ENCODE measurements at regions not wholly inside any gene's neighbourhood (a gene's known extent, or its start where the extent isn't known, plus 50 kb on each side); places are given as distances from the start of the nearest gene placed in this dataset.

DNA sequence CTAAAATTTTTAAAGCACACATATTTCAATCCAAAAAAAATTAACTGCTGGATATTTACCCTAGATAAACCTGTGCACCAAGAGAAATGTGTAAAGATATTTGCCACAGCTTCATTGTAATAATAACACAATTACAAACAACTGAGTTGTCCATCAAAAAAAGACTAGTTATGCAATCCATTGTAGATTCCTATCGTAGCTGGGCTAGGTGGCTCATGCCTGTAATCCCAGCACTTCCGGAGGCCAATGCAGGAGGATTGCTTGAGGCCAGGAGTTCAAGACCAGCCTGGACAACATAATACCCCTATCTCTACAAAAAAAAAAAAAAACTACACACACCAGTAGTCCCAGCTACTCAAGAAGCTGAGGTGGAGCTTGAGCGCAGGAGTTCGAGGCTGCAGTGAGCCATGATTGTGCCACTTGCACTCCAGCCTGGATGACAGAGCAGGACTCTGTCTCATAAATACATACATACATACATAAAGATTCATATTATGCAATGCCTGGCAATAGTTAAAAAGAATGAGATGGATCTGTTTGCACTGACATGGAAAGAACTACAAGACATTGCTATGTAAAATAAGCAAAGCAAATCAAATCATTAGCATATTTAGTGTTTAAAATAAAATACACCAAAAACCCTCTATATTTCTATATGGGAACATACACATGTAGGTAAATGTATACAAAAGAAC, 56.5 kb upstream of the CCDC28A start:
- no peak for DNase-seq

DNA sequence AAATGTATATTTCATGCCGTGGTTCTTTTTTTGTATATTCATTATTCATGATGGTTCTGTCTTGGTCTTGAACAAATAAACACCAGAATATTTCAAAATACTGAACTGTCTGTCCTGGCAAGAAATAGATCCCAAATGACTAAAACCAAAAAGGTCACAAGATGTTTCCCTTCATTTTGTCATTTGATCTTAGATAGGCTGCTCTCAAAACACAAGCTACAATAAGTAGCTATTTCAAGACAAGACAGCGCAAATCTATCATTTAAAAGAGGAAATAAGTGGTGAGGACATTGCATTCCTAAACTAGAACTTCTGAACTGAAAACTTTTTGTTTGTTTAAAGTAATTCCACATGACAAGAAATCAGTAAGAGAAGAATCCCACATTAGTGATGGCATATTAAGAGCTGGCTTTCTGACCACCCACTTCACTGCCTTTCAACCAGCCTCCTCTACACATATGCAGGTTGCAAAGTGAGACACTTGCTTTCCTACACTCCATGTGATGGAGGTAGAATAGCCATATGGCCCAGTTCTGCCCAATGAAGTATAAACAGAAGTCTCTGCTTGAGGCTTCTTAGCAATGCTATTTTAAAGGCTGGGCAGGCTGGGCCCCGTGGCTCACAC, 54.4 kb upstream of the CCDC28A start:
- no peak for DNase-seq

GRCh38 chr6:138719744-138720143, 53.8 kb upstream of the CCDC28A start:
- no peak for DNase-seq

DNA sequence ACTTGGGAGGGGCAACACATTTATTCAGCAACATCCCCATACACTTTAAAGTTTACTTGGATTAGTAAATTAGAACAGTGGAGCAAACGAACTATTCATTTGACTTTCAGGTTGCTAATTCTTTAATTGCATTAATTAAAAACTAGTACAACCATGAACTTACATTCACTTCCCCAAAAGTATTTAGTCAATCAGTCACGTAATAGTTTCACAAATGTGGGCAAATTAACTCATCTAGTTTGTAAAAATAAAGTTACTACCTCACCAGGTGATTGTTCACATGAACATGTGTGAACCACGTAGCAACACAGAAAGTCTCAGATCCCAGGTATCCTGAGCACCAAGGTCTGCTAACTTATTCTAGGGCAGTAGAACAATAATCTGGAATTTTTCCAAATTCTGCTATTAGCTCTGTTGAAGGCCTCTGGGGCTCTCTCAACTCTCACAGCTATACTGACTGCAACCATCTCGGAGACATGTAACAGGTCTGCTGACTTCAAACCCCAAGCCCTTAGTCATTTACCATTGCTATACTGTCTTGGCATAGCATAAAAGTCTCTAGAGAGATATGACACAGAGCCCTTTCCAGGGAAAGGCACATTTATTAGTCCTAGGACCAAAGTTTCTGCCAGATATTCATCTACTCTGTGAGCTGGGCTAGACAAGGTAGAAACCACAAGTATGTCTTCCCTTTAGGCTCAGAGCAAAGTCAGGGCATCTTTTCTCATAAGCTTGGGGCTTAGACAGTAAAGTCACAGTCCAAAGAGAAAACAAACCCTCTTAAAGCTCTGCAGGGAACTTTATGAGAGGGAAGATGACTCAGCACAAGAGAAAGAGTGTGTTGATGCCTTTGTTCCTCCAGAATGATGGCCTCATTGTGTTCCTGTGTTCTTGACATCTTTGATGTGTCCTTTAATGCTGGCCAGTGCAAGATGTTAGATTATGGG, 50.9 kb upstream of the CCDC28A start:
- DNase-seq: no peak

Measured in activated T-cell treated with anti-CD3 and anti-CD28 coated beads, Interleukin-2, amount 50 U/mL, for 48 hours (primary cell).